ENCODE measurements at regions not wholly inside any gene's neighbourhood (a gene's known extent, or its start where the extent isn't known, plus 50 kb on each side); places are given as distances from the start of the nearest gene placed in this dataset.
"Not testable (repeated sequence)": the region's sequence is repeated elsewhere in the genome, so short reads cannot be mapped to it uniquely, and the experiment has no call there.

GRCh38 chr11:87897071-87897470, 278.2 kb downstream of the RAB38 start:
- TF ChIP-seq CTCF (IDR thresholded peaks at IDR 0.05; ENCODE audit: extremely low read depth, insufficient read depth, missing control alignments) = no peak

GRCh38 chr11:87894961-87895360, 280.3 kb downstream of the RAB38 start:
- TF ChIP-seq CTCF (IDR thresholded peaks at IDR 0.05; ENCODE audit: extremely low read depth, insufficient read depth, missing control alignments) = no peak
- DNase-seq (ENCODE audit: low spot score) = no peak
- in situ Hi-C loops (cut with MboI; ENCODE audit: low pct_unique_long_range_greater_than_20kb, low sequenced_read_pairs, unreplicated experiment) = no loop called here

More at GRCh38 chr11:87897071-87897470, 278.2 kb downstream of the RAB38 start:
- in situ Hi-C loops (cut with MboI; ENCODE audit: low pct_unique_long_range_greater_than_20kb, low sequenced_read_pairs, unreplicated experiment) = no loop called here
- no peak for DNase-seq (ENCODE audit: low spot score)

DNA sequence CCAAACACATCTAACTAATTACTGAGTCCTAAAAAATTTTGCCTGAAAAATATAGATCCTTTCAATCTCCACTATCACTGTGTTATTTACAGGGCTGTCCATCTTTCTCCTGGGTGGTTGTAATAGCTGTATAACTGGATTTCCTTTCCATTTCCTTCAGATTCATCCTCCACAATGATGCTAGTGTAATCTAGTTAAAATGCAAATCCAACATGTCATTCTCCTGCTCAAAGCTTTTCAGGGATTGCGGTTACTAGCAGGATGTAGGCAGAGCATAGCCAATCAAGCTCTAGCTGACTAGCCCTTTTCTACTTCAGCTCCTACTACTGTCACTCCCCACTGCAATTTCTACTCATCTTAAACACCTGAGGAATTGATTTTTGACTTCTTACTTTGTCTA, 283.0 kb downstream of the RAB38 start:
- TF ChIP-seq CTCF (IDR thresholded peaks at IDR 0.05; ENCODE audit: extremely low read depth, insufficient read depth, missing control alignments) = no peak
- DNase-seq (ENCODE audit: low spot score) = no peak
- in situ Hi-C loops (cut with MboI; ENCODE audit: low pct_unique_long_range_greater_than_20kb, low sequenced_read_pairs, unreplicated experiment) = no loop called here

GRCh38 chr11:87889126-87889525, 286.1 kb downstream of the RAB38 start:
- no peak for DNase-seq (ENCODE audit: low spot score)
- no peak for TF ChIP-seq CTCF (IDR thresholded peaks at IDR 0.05; ENCODE audit: extremely low read depth, insufficient read depth, missing control alignments)
- in situ Hi-C loops (cut with MboI; ENCODE audit: low pct_unique_long_range_greater_than_20kb, low sequenced_read_pairs, unreplicated experiment) = no loop called here

- in situ Hi-C loops (cut with MboI; ENCODE audit: low pct_unique_long_range_greater_than_20kb, low sequenced_read_pairs, unreplicated experiment) = not testable (repeated sequence)
Observed at GRCh38 chr11:87885084-87885483, 290.2 kb downstream of the RAB38 start.

DNA sequence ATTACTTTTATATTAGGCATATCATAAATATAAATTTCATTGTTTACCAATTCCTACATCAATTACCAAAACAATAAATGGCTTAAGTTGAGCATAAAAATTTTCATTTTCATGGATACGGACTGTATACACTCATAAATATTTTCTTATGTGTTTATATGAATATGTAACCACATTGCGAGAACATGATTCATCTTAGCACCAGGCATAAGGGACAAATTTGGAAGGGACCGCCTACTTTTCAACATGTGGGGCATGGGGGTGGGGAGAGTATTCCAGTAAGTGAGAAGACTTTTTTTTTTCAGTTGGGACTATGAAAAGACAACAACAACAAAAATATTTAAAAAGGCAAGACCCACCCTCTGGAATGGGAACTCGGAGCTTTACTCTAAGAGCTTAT, 296.1 kb downstream of the RAB38 start:
- no peak for DNase-seq (ENCODE audit: low spot score)
- in situ Hi-C loops (cut with MboI; ENCODE audit: low pct_unique_long_range_greater_than_20kb, low sequenced_read_pairs, unreplicated experiment) = no loop called here
- TF ChIP-seq CTCF (IDR thresholded peaks at IDR 0.05; ENCODE audit: extremely low read depth, insufficient read depth, missing control alignments) = no peak

More at GRCh38 chr11:87885084-87885483, 290.2 kb downstream of the RAB38 start:
- DNase-seq (ENCODE audit: low spot score) = not testable (repeated sequence)

GRCh38 chr11:87878373-87878825, 296.8 kb downstream of the RAB38 start:
- in situ Hi-C loops (cut with MboI; ENCODE audit: low pct_unique_long_range_greater_than_20kb, low sequenced_read_pairs, unreplicated experiment) = no loop called here
- DNase-seq (ENCODE audit: low spot score) = peak; percentile 1
- peak; percentile 45 for TF ChIP-seq CTCF (IDR thresholded peaks at IDR 0.05; ENCODE audit: extremely low read depth, insufficient read depth, missing control alignments)
